LNCAP (cell line): ENCODE measurements at regions not wholly inside any gene's neighbourhood (a gene's known extent, or its start where the extent isn't known, plus 50 kb on each side); places are given as distances from the start of the nearest gene placed in this dataset.

Experiments
- CTCF ChIP-seq: fragments of 450-650 bp; IDR thresholded peaks from 2 replicates; pipeline ENCODE4 v1.5.1; 2017; ENCODE audit warnings: mild to moderate bottlenecking

GRCh38 chr1:39144924-39145323 is 59.6 kb upstream of the MACF1 start:
- no peak for TF ChIP-seq CTCF

- no peak for TF ChIP-seq CTCF
Observed at GRCh38 chr1:39145331-39145965, 59.0 kb upstream of the MACF1 start.

- TF ChIP-seq CTCF: no peak
Observed at GRCh38 chr1:39146681-39147080, 57.8 kb upstream of the MACF1 start.

- TF ChIP-seq CTCF: no peak
Observed at GRCh38 chr1:39147099-39148025, 57.1 kb upstream of the MACF1 start.

- no peak for TF ChIP-seq CTCF
Observed at GRCh38 chr1:39148942-39149341, 55.6 kb upstream of the MACF1 start.

GRCh38 chr1:39149509-39149908 is 55.0 kb upstream of the MACF1 start:
- no peak for TF ChIP-seq CTCF

- no peak for TF ChIP-seq CTCF
Observed at GRCh38 chr1:39150779-39151178, 53.7 kb upstream of the MACF1 start.
